Breast epithelium (tissue), 3 donors: ENCODE measurements at regions not wholly inside any gene's neighbourhood (a gene's known extent, or its start where the extent isn't known, plus 50 kb on each side); places are given as distances from the start of the nearest gene placed in this dataset.

Source experiments
- POLR2A ChIP-seq: fragments of 450-650 bp; IDR thresholded peaks from one replicate; pipeline ENCODE4 v1.6.1; 2016; ENCODE audit warnings: antibody characterized with exemption, mild to moderate bottlenecking, moderate library complexity
- TF ChIP-seq, protein P1 (sequence below), 3 donors: fragments of 450-650 bp; IDR thresholded peaks; one replicate each; pipeline ENCODE4 v1.5.1; 2016 to 2017; ENCODE audit warnings: antibody characterized with exemption in 3 of 3, mild to moderate bottlenecking in 3 of 3, moderate library complexity in 3 of 3

DNA sequence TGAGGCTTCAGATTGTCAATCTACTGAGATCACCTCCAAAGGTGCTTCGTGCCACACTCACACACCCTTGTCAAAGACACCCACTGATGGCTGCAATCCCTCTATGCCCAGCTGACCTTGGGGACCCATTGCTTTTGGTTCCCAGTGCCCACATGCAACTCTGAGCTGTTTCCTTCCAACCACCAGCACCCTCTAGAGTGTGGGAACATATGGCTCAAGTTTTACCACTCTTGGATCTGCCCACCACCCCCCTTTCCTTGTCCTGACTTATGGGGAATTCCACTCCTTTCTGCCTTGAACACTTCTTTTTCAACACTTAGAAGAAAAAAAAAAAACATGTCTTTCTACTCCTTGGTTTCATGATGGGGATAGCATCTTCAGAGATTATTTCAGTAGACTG is 360.2 kb downstream of the ENC1 start:
- TF ChIP-seq, protein P1, sequence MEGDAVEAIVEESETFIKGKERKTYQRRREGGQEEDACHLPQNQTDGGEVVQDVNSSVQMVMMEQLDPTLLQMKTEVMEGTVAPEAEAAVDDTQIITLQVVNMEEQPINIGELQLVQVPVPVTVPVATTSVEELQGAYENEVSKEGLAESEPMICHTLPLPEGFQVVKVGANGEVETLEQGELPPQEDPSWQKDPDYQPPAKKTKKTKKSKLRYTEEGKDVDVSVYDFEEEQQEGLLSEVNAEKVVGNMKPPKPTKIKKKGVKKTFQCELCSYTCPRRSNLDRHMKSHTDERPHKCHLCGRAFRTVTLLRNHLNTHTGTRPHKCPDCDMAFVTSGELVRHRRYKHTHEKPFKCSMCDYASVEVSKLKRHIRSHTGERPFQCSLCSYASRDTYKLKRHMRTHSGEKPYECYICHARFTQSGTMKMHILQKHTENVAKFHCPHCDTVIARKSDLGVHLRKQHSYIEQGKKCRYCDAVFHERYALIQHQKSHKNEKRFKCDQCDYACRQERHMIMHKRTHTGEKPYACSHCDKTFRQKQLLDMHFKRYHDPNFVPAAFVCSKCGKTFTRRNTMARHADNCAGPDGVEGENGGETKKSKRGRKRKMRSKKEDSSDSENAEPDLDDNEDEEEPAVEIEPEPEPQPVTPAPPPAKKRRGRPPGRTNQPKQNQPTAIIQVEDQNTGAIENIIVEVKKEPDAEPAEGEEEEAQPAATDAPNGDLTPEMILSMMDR (IDR thresholded peaks at IDR 0.05) = no peak
- no peak for TF ChIP-seq POLR2A
